ENCODE measurements at regions not wholly inside any gene's neighbourhood (a gene's known extent, or its start where the extent isn't known, plus 50 kb on each side); places are given as distances from the start of the nearest gene placed in this dataset.

DNA sequence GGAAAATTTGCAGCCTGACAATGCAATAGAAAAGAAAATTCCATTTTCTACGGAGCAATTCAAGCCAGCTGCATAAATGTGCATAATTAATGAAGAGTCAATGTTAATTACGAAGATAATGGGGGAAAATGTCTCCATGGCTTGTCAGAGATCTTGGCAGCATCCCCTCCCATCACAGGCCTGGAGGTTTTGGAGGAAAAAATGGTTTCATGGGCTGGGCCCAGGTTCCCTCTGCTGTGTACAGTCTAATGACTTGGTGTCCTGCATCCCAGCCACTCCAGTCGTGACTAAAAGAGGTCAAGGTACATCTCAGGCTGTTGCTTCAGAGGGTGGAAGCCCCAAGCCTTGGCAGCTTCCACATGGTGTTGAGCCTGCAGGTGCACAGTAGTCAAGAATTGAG is 779.7 kb downstream of the DCDC2C start:
- TF ChIP-seq, protein P1, sequence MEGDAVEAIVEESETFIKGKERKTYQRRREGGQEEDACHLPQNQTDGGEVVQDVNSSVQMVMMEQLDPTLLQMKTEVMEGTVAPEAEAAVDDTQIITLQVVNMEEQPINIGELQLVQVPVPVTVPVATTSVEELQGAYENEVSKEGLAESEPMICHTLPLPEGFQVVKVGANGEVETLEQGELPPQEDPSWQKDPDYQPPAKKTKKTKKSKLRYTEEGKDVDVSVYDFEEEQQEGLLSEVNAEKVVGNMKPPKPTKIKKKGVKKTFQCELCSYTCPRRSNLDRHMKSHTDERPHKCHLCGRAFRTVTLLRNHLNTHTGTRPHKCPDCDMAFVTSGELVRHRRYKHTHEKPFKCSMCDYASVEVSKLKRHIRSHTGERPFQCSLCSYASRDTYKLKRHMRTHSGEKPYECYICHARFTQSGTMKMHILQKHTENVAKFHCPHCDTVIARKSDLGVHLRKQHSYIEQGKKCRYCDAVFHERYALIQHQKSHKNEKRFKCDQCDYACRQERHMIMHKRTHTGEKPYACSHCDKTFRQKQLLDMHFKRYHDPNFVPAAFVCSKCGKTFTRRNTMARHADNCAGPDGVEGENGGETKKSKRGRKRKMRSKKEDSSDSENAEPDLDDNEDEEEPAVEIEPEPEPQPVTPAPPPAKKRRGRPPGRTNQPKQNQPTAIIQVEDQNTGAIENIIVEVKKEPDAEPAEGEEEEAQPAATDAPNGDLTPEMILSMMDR (CRISPR knock-in tag; IDR thresholded peaks at IDR 0.05): no peak
- no peak for TF ChIP-seq TCF7L2 (IDR thresholded peaks at IDR 0.05; ENCODE audit: low read depth, low read length)
- TF ChIP-seq, protein P2, sequence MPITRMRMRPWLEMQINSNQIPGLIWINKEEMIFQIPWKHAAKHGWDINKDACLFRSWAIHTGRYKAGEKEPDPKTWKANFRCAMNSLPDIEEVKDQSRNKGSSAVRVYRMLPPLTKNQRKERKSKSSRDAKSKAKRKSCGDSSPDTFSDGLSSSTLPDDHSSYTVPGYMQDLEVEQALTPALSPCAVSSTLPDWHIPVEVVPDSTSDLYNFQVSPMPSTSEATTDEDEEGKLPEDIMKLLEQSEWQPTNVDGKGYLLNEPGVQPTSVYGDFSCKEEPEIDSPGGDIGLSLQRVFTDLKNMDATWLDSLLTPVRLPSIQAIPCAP (CRISPR knock-in tag; IDR thresholded peaks at IDR 0.05; ENCODE audit: low read depth): no peak
- no peak for TF ChIP-seq ZNF138 (CRISPR knock-in tag; IDR thresholded peaks at IDR 0.05; ENCODE audit: low read depth)
- TF ChIP-seq, protein P3, sequence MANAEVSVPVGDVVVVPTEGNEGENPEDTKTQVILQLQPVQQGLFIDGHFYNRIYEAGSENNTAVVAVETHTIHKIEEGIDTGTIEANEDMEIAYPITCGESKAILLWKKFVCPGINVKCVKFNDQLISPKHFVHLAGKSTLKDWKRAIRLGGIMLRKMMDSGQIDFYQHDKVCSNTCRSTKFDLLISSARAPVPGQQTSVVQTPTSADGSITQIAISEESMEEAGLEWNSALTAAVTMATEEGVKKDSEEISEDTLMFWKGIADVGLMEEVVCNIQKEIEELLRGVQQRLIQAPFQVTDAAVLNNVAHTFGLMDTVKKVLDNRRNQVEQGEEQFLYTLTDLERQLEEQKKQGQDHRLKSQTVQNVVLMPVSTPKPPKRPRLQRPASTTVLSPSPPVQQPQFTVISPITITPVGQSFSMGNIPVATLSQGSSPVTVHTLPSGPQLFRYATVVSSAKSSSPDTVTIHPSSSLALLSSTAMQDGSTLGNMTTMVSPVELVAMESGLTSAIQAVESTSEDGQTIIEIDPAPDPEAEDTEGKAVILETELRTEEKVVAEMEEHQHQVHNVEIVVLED (CRISPR knock-in tag; IDR thresholded peaks at IDR 0.05; ENCODE audit: borderline replicate concordance): no peak
- TF ChIP-seq, protein P4, sequence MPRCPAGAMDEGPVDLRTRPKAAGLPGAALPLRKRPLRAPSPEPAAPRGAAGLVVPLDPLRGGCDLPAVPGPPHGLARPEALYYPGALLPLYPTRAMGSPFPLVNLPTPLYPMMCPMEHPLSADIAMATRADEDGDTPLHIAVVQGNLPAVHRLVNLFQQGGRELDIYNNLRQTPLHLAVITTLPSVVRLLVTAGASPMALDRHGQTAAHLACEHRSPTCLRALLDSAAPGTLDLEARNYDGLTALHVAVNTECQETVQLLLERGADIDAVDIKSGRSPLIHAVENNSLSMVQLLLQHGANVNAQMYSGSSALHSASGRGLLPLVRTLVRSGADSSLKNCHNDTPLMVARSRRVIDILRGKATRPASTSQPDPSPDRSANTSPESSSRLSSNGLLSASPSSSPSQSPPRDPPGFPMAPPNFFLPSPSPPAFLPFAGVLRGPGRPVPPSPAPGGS (CRISPR knock-in tag; IDR thresholded peaks at IDR 0.05): no peak
- TF ChIP-seq, protein P5, sequence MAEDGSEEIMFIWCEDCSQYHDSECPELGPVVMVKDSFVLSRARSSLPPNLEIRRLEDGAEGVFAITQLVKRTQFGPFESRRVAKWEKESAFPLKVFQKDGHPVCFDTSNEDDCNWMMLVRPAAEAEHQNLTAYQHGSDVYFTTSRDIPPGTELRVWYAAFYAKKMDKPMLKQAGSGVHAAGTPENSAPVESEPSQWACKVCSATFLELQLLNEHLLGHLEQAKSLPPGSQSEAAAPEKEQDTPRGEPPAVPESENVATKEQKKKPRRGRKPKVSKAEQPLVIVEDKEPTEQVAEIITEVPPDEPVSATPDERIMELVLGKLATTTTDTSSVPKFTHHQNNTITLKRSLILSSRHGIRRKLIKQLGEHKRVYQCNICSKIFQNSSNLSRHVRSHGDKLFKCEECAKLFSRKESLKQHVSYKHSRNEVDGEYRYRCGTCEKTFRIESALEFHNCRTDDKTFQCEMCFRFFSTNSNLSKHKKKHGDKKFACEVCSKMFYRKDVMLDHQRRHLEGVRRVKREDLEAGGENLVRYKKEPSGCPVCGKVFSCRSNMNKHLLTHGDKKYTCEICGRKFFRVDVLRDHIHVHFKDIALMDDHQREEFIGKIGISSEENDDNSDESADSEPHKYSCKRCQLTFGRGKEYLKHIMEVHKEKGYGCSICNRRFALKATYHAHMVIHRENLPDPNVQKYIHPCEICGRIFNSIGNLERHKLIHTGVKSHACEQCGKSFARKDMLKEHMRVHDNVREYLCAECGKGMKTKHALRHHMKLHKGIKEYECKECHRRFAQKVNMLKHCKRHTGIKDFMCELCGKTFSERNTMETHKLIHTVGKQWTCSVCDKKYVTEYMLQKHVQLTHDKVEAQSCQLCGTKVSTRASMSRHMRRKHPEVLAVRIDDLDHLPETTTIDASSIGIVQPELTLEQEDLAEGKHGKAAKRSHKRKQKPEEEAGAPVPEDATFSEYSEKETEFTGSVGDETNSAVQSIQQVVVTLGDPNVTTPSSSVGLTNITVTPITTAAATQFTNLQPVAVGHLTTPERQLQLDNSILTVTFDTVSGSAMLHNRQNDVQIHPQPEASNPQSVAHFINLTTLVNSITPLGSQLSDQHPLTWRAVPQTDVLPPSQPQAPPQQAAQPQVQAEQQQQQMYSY (CRISPR knock-in tag; IDR thresholded peaks at IDR 0.05): no peak
- TF ChIP-seq NCOA5 (CRISPR knock-in tag; IDR thresholded peaks at IDR 0.05): no peak
- TF ChIP-seq NCOR1 (IDR thresholded peaks at IDR 0.05; ENCODE audit: borderline replicate concordance, low read length): no peak
- no peak for TF ChIP-seq MXD4 (CRISPR knock-in tag; IDR thresholded peaks at IDR 0.05)
- TF ChIP-seq ZNF615 (CRISPR knock-in tag; IDR thresholded peaks at IDR 0.05; ENCODE audit: borderline replicate concordance): no peak
